Motor neuron (in vitro differentiated cells): ENCODE measurements at regions not wholly inside any gene's neighbourhood (a gene's known extent, or its start where the extent isn't known, plus 50 kb on each side); places are given as distances from the start of the nearest gene placed in this dataset.

Experiments
- ATAC-seq, 8 experiments: fragments of 200-7000 bp; cut with Tn5 transposase; replicated peaks in 6 of 8; 2 replicates each; pipeline ENCODE4 v1.8.0; 2021; ENCODE audit warnings: mild to moderate bottlenecking in 8 of 8, moderate library complexity in 8 of 8
- H3K27ac ChIP-seq, 2 donors: fragments of 250-450 bp; sonication (Bioruptor Pico); 2 replicates each; pipeline ENCODE4 v1.9.0; 2021; ENCODE audit warnings: antibody characterized with exemption in 2 of 2, mild to moderate bottlenecking in 2 of 2, moderate library complexity in 1 of 2
- H3K4me1 ChIP-seq, 2 donors: fragments of 250-450 bp; sonication (Bioruptor Pico); replicated peaks in 1 of 2; 2 replicates each; pipeline ENCODE4 v1.6.1; 2021; ENCODE audit warnings: antibody characterized with exemption in 2 of 2, mild to moderate bottlenecking in 2 of 2, moderate library complexity in 1 of 2
- H3K4me3 ChIP-seq, 5 donors: fragments of 250-450 bp; sonication (Bioruptor Pico); 2 replicates each; pipeline ENCODE4 v1.9.0; 2021; ENCODE audit warnings: antibody characterized with exemption in 5 of 5, mild to moderate bottlenecking in 5 of 5, moderate library complexity in 4 of 5
- WGBS, 10 experiments: fragments of 450-650 bp; shearing (Covaris generic); methylation state at CpG; one replicate each; pipeline ENCODE4 v1.0.0; 2022; 5-methylcytosine and 5-hydroxymethylcytosine counted together
- in situ Hi-C, 9 experiments: fragments of 400-800 bp; cut with MboI; loops; one replicate each; pipeline ENCODE4 v1.15.0; 2021; ENCODE audit warnings: low sequenced_read_pairs in 9 of 9, low pct_unique_long_range_greater_than_20kb in 2 of 9; ENCODE audit not compliant: unreplicated experiment in 9 of 9

DNA sequence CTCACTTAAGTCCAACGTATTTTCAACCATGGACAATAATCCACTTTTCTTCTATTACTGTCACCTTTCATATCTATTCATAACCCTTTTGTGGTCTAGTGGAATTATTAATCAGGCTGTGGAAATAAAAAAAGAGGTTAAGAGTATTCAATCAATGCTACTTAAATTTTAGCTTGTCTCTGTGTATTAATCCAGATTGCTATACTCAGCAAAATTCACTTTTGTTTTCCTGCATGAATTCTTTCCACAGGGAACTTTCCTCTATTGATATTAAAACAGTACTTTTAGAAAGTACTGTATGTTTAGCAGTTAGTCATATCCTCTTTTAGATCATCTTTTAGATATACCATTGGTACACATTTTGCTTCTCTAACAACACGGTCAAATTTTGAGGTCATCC, 1033.0 kb upstream of the ADGRL2 start:
- WGBS, 10 experiments, result 0 to 100% (median 93%) methylated on average over 1 to 2 of the region's 2 CpGs; no CpG with 5 or more reads in 1 of the 10 experiments
- in situ Hi-C loops, result no loop called here
- Histone ChIP-seq H3K4me1 (peaks cover 4 to 7% of the 10 kb centered on the region in 2 donors), H3K4me3 (no peak overlapping the region), H3K27ac (no peak overlapping the region)
- ATAC-seq, result no peak

DNA sequence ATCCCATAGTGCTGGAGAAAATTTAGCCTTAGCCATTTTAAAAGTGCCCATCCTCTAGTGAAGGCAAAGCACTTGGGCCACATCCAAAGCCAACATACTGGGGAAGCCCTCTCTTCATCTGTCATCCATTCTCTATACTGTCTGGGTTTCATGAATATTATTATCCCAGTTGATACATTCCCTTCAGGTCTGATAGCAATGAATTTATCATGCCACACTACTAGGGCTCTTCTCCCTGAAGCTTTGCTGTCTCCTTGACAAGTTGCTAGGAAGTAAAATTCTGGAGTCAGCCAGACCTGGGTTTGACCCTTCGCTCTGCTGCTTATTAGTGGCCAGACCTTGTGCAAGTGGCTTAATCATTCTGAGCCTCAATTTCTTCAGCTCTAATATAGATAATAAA, 1041.4 kb upstream of the ADGRL2 start:
- no peaks in the 10 kb centered on the region for H3K4me1 ChIP-seq
- ATAC-seq, result peak in 4 of 8 experiments; percentile 71 to 99 (median 78)
- in situ Hi-C loops, result no loop called here
- H3K4me3 ChIP-seq, result no peak overlapping the region
- no peak overlapping the region for H3K27ac ChIP-seq
- 50 to 100% (median 92%) methylated on average over 1 of the region's 1 CpG; no CpG with 5 or more reads in 4 of the 10 experiments for WGBS, 10 experiments

DNA sequence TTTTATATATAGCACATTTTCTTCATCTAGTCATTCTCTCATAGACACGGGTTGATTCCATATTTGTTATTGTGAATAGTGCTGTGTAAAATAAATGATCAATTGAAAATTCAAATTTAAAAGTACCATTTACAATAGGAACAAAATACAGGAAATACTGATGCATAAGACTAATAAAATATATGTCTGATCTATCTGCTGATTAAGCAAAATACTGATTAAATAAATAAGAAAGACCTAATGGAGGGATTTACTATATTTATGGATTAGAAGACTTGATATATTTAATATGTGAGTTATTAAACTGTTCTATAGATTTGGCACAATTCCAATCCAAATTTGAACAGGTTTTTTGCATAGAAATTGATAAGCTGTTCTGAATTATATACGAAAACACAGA, 1044.8 kb upstream of the ADGRL2 start:
- no peak for ATAC-seq
- H3K27ac ChIP-seq, result no peak overlapping the region
- no peak overlapping the region for H3K4me3 ChIP-seq
- in situ Hi-C loops, result no loop called here
- 6 to 100% (median 78%) methylated on average over 1 to 2 of the region's 2 CpGs for WGBS, 10 experiments
- no peaks in the 10 kb centered on the region for H3K4me1 ChIP-seq

DNA sequence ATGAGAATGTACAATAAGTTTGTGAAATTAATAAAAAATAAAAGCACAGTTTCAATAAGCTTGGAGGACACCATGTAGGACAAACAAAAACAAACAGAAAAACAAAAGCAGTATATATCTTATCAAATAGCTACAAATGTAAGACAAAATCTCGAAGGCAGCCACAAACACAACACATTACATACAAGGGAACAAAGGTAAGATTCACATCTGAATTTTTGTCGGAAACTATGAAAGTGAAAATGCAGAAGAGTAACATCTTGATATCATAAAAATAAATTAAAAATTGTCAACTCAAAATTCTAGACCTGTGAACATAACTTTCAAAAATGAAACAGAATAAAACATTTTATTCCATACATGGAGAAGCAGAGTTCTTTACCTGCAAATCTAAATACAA, 1049.5 kb upstream of the ADGRL2 start:
- Histone ChIP-seq H3K27ac (no peak overlapping the region), H3K4me3 (no peak overlapping the region), H3K4me1 (no peaks in the 10 kb centered on the region)
- no peak for ATAC-seq
- 0 to 100% (median 72%) methylated on average over 2 of the region's 2 CpGs for WGBS, 10 experiments
- in situ Hi-C loops, result no loop called here

DNA sequence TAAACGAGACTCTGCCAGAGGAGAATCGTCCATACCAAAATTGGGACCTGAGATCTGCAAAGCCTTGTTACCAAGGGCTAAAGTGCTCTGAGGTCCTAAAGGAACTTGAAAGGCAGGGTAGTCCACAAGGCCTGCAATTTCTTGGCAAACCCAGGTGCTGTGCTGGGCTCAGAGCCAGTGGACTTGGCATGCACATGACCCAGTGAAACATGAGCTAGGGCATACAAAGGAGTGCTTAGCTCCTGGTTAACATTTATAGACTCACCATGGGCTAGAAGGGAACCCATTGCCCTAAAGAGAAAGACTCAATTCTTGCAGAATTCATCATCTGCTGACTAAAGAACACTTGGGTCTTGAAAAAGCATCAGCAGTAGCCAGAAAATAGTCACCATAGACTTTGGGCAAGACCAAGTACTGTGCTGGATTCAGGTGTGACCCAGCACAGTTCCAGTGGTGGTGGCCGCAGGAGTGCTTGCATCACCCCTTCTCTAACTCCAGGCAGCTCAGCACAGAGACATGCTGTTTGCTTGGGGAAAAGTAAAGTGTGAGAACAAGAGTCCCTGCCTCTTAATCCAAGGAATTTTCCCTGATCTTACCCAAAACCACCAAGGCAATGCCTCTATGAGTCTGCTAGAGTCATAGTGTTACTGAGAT, 1069.4 kb upstream of the ADGRL2 start:
- ATAC-seq, result no peak
- in situ Hi-C loops, result no loop called here
- Histone ChIP-seq H3K27ac (no peak overlapping the region), H3K4me3 (no peak overlapping the region), H3K4me1 (no peaks in the 10 kb centered on the region)
- WGBS, 10 experiments, result 5 to 100% (median 92%) methylated on average over 1 to 3 of the region's 3 CpGs; no CpG with 5 or more reads in 4 of the 10 experiments

DNA sequence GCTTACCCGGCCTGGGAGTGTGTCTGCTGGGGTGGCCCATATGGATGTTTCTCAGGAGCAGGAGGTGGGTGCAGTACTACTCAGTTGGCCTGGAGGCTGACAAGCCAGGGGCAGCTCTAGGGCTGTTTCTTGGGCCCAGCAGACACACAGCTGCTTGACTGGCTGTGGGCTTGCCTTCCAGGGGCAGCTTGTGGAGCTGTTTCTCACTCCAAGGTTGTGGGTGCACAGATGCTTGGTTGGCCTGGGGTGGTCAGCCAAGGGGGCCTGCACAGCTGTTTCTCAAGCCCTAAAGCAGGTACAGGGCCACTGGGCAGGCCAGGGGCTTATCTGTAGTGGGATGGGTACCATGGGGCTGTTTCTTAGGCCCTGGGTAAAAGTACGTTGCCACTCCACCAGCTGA, 1078.1 kb upstream of the ADGRL2 start:
- Histone ChIP-seq H3K4me1 (no peaks in the 10 kb centered on the region), H3K27ac (no peak overlapping the region), H3K4me3 (no peak overlapping the region)
- WGBS, 10 experiments, result 0 to 100% (median 90%) methylated on average over 1 to 2 of the region's 2 CpGs; no CpG with 5 or more reads in 4 of the 10 experiments
- no peak for ATAC-seq
- in situ Hi-C loops, result no loop called here

DNA sequence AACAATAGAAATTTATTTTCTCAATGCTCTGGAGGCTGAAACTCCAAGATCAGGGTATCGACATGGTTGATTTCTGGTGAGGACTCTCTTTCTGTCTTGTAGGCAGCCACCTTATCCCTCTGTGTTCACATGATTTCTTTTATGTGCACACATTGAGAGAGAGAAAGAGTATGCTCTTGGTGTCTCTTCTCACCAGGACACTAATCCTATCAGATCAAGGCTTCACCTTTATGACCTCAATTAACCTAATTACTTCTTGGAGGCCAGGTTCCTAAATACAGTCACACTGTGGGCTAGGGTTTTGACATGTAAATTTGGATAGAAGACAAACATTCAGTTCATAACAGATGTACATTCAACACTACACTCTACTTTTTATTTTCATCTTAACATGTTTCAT, 1094.2 kb upstream of the ADGRL2 start:
- H3K4me1 ChIP-seq, result no peaks in the 10 kb centered on the region
- 0 to 100% (median 60%) methylated on average over 1 of the region's 1 CpG; no CpG with 5 or more reads in 2 of the 10 experiments for WGBS, 10 experiments
- no peak overlapping the region for H3K27ac ChIP-seq
- in situ Hi-C loops, result no loop called here
- ATAC-seq, result no peak
- no peak overlapping the region for H3K4me3 ChIP-seq

DNA sequence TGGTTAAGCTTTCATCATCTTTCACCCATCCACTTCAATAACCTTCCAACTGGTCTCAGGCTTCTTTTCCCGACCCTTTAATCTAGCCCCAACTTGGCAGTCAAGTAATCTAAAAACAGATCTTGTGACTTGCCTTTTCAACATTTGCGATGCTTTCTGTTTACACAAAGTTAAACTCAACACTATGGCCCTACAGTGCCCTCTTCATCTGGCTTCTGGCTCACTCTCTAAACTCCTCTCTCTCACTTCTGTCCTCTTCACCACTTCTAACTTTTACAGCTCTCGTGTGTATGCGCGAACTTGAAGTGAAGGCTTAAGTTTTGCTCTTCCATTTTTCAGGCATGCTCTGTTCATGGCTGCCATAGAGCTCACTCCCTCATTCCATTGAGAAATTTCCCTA, 1122.3 kb upstream of the ADGRL2 start:
- in situ Hi-C loops, result no loop called here
- Histone ChIP-seq H3K4me1 (no peaks in the 10 kb centered on the region), H3K4me3 (no peak overlapping the region), H3K27ac (no peak overlapping the region)
- no peak for ATAC-seq
- 13 to 100% (median 92%) methylated on average over 2 to 5 of the region's 5 CpGs for WGBS, 10 experiments

DNA sequence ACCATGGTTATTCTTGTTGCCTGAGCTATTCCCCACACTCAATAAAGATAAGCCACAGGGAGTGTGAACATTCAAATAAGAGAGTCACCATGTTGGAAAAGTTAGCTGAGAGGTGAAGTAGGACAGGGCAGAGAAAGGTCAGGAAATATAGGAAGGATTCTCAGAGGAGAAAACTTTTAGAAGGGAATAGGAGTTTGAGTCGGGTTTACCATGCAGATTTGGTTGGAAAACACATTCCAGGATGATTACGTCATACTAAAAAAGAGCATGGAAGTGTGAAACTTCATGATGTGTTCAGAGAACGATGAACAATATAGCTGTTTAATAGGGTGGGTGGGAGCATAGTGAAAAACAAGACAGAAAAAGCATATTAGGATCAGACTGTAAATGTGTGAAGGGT, 1125.3 kb upstream of the ADGRL2 start:
- peak in 2 of 8 experiments; percentile 28 to 57 for ATAC-seq
- Histone ChIP-seq H3K27ac (no peak overlapping the region), H3K4me1 (no peaks in the 10 kb centered on the region), H3K4me3 (no peak overlapping the region)
- in situ Hi-C loops, result no loop called here
- 39 to 100% (median 75%) methylated on average over 1 to 3 of the region's 3 CpGs for WGBS, 10 experiments

DNA sequence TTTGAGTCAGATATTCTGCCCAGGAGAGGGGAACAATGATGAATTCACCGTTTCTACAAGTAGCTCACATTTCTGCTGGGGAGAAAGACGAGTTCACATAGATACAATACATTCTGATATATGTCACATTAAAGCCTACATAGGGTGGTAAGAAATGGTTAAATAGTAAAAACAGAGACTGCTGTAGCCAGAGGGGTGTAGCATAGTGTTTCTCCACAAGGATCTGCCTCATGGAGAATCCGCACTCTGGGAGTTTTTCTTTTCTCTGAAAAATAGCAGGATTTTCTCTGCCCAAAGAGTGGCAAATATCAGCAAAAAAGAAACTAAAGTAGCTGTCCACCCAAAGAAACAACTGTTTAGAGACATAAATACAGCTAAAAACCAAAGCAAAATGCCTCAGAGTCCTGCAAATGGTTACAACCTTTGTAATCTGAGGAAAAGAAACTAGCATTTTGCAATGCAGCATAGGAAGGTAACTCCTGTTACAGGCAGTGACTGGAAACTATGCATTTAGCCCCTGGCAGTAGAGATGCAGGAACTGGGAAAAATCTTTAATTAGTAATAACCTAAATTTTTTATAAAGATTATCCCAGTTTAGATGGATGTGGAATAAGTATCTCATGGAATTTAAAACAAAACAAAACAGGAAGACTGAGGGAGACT, 1126.7 kb upstream of the ADGRL2 start:
- H3K4me3 ChIP-seq, result no peak overlapping the region
- WGBS, 10 experiments, result 0 to 94% (median 67%) methylated on average over 1 to 3 of the region's 3 CpGs; no CpG with 5 or more reads in 2 of the 10 experiments
- H3K27ac ChIP-seq, result no peak overlapping the region
- ATAC-seq, result peak in 3 of 8 experiments; percentile 42 to 88 (median 82)
- H3K4me1 ChIP-seq, result no peaks in the 10 kb centered on the region
- in situ Hi-C loops, result no loop called here

DNA sequence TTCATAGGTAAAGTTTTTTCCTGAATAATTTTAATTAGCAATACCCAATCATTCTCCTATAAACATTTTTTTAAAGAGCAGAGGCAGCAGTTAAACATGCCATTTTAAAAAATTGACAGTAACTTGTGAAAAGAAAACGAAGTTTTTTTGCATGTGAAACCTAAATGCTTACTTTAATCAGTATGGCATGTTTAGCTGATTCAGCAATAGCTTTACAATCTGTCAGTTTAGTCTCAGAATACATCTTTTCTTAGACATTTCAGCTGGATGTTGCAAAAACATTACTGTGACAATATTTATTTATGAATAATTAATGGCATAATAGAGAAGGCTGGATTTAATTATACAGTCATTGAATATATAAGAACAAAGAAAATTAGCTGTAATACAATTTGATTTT, 1132.4 kb upstream of the ADGRL2 start:
- in situ Hi-C loops, result no loop called here

DNA sequence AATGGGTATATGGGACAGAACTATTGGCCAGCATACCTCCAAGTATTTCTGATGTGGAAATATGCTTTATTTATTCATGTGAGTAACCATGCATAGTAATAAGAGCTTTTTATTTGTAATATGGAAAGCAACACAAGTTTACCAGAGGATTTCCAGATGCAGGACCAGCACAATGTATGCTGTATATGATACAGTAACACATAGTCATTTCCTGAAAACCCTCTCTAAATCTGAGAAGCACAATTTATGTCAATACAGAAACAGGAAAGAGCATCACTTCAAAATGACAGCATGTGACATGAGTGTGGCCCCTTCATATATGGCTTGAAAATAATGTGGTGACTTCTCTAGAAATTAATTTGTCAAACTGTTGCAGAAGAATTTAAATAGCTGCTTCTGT, 1134.7 kb upstream of the ADGRL2 start:
- Histone ChIP-seq H3K4me3 (no peak overlapping the region), H3K4me1 (no peaks in the 10 kb centered on the region), H3K27ac (no peak overlapping the region)
- ATAC-seq, result no peak
- in situ Hi-C loops, result no loop called here

More for the DNA sequence above, 1132.4 kb upstream of the ADGRL2 start:
- no peak for ATAC-seq
- WGBS, 10 experiments, result 0 to 91% (median 62%) methylated on average over 1 of the region's 1 CpG; no CpG with 5 or more reads in 1 of the 10 experiments
- H3K4me1 ChIP-seq, result no peaks in the 10 kb centered on the region
- H3K27ac ChIP-seq, result no peak overlapping the region
- H3K4me3 ChIP-seq, result no peak overlapping the region

DNA sequence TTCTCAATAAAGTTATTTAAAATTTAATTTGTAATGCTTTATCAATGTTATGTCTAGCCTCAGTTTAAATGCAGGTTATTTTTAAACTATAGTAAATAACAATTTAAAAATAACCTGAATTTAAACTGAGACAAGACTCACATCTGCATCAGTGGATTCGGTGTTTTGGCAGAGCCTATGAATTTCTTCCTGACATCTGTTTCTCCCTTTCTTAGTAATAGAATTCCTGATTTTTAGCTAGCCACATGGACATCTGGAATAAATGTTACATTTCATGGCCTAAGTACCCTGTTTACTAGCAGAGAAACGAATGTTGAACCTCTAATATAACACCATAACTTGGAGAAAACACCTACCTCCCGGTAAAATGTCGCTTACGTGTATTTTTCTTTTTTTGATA, 1141.6 kb upstream of the ADGRL2 start:
- Histone ChIP-seq H3K4me3 (no peak overlapping the region), H3K27ac (no peak overlapping the region), H3K4me1 (peaks cover 3 to 12% of the 10 kb centered on the region in 2 donors)
- no peak for ATAC-seq
- in situ Hi-C loops, result no loop called here
- WGBS, 10 experiments, result 12 to 100% (median 94%) methylated on average over 3 to 5 of the region's 5 CpGs

DNA sequence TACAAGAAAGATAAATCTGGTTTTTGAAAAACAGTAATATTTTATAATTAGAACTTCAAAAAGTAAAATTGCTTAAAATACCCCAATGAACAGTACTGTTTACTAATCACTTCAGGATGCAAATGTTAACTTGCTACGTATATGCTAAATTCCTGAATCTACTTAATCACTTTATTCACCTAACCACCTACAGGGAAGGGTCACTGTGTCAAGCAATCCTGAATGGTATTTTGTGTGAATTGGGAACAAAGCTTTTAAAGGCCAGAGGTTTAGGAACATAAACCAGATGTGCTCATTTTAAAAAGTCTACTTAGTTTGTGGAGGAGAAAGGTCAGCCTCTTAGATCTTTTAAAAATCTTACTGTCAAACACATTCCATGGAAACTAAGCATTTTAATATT, 1143.0 kb upstream of the ADGRL2 start:
- ATAC-seq, result no peak
- Histone ChIP-seq H3K4me3 (no peak overlapping the region), H3K4me1 (peaks cover 3 to 12% of the 10 kb centered on the region in 2 donors), H3K27ac (no peak overlapping the region)
- 0 to 50% (median 25%) methylated on average over 1 of the region's 1 CpG; no CpG with 5 or more reads in 2 of the 10 experiments for WGBS, 10 experiments
- in situ Hi-C loops, result no loop called here
